ENCODE measurements at regions not wholly inside any gene's neighbourhood (a gene's known extent, or its start where the extent isn't known, plus 50 kb on each side); places are given as distances from the start of the nearest gene placed in this dataset.

GRCh38 chr19:30227661-30228112, 144.5 kb upstream of the ZNF536 start:
- no peaks in the 10 kb centered on the region for H3F3A ChIP-seq (ENCODE audit: insufficient read depth, low read depth)
- H3K27me3 ChIP-seq (ENCODE audit: insufficient read depth, low read depth), result peaks cover 41% of the 10 kb centered on the region
- H3K4me1 ChIP-seq (replicated peaks; ENCODE audit: insufficient read depth), result no peaks in the 10 kb centered on the region
- no peaks in the 10 kb centered on the region for H3K36me3 ChIP-seq (ENCODE audit: low read depth)
- TF ChIP-seq, protein P1, sequence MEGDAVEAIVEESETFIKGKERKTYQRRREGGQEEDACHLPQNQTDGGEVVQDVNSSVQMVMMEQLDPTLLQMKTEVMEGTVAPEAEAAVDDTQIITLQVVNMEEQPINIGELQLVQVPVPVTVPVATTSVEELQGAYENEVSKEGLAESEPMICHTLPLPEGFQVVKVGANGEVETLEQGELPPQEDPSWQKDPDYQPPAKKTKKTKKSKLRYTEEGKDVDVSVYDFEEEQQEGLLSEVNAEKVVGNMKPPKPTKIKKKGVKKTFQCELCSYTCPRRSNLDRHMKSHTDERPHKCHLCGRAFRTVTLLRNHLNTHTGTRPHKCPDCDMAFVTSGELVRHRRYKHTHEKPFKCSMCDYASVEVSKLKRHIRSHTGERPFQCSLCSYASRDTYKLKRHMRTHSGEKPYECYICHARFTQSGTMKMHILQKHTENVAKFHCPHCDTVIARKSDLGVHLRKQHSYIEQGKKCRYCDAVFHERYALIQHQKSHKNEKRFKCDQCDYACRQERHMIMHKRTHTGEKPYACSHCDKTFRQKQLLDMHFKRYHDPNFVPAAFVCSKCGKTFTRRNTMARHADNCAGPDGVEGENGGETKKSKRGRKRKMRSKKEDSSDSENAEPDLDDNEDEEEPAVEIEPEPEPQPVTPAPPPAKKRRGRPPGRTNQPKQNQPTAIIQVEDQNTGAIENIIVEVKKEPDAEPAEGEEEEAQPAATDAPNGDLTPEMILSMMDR (conservative IDR thresholded peaks at IDR 0.05), result no peak
- no peak for TF ChIP-seq EZH2 (IDR thresholded peaks at IDR 0.05; ENCODE audit: low read depth)
- no peak overlapping the region for H3K27ac ChIP-seq
- no TSS peak for BruUV-seq (replicated peaks)
- H3K9me2 ChIP-seq (ENCODE audit: insufficient read depth), result no peaks in the 10 kb centered on the region
- ChIA-PET POLR2A (ENCODE audit: unreplicated experiment) (no interaction called here), CTCF (no interaction called here)
- H3K79me2 ChIP-seq (ENCODE audit: low read depth), result no peaks in the 10 kb centered on the region
- no peaks in the 10 kb centered on the region for H4K20me1 ChIP-seq (ENCODE audit: insufficient read depth)
- H2AFZ ChIP-seq, result no peak overlapping the region
- no peaks in the 10 kb centered on the region for H3K9me3 ChIP-seq (ENCODE audit: insufficient read depth, low read depth)
- no peak overlapping the region for H3K4me3 ChIP-seq
- no peak overlapping the region for H3K4me2 ChIP-seq
- DNase-seq, result peak in 1 of 2 experiments; percentile 18
- intact Hi-C loops (cut with micrococcal nuclease; ENCODE audit: unreplicated experiment), result no loop called here

- no peaks in the 10 kb centered on the region for H3K79me2 ChIP-seq (ENCODE audit: low read depth)
- no peaks in the 10 kb centered on the region for H3F3A ChIP-seq (ENCODE audit: insufficient read depth, low read depth)
- no peaks in the 10 kb centered on the region for H4K20me1 ChIP-seq (ENCODE audit: insufficient read depth)
- H3K4me1 ChIP-seq (replicated peaks; ENCODE audit: insufficient read depth), result no peaks in the 10 kb centered on the region
- no peak overlapping the region for H3K4me2 ChIP-seq
- no peaks in the 10 kb centered on the region for H3K9me3 ChIP-seq (ENCODE audit: insufficient read depth, low read depth)
- H3K9me2 ChIP-seq (ENCODE audit: insufficient read depth), result no peaks in the 10 kb centered on the region
- TF ChIP-seq, protein P1 (conservative IDR thresholded peaks at IDR 0.05), result no peak
- TF ChIP-seq EZH2 (IDR thresholded peaks at IDR 0.05; ENCODE audit: low read depth), result no peak
- DNase-seq, result no peak
- H3K36me3 ChIP-seq (ENCODE audit: low read depth), result no peaks in the 10 kb centered on the region
- CTCF ChIA-PET, result no interaction called here
- no peak overlapping the region for H3K4me3 ChIP-seq
- H3K27me3 ChIP-seq (ENCODE audit: insufficient read depth, low read depth), result peaks cover 39% of the 10 kb centered on the region
- intact Hi-C loops (cut with micrococcal nuclease; ENCODE audit: unreplicated experiment), result no loop called here
- no peak overlapping the region for H3K27ac ChIP-seq
- POLR2A ChIA-PET (ENCODE audit: unreplicated experiment), result no interaction called here
- no TSS peak for BruUV-seq (replicated peaks)
- H2AFZ ChIP-seq, result no peak overlapping the region
Measured at GRCh38 chr19:30228113-30228834, 143.9 kb upstream of the ZNF536 start.

DNA sequence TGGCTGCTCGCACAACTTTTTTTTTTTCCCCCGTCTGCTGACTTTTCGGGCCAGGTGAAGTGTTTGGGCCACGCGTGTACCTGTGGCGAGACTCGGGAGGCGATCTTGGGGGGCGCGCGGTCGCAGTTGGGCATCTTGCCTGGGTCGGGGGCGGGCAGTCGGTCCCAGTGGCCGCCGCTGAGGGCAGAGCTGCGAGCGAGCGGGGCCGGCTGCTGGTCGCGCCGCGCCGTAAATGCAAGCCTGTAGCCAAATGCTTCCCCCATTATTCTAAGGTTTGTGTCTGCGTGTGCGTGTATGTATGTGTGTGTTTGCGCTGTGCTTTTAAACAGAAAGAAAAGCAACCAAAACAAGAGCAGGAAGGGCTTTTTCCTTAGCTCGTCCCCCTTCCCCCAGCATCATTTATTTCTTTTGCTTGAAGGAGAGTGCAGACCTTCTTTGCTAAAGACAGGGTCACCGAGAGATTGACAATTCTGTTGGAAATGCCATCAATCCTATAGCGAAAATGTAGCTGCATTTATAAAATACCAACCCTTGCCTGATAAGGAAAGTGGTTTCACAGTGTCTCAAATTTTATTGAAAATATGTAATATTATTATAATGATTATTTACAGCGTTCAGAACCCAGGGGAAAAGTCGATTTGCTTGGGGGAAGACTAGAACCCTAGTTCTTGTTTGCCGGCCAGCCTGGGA, 143.2 kb upstream of the ZNF536 start:
- no TSS peak for BruUV-seq (replicated peaks)
- H3K36me3 ChIP-seq (ENCODE audit: low read depth), result no peaks in the 10 kb centered on the region
- H3K27me3 ChIP-seq (ENCODE audit: insufficient read depth, low read depth), result peaks cover 39% of the 10 kb centered on the region
- no peak overlapping the region for H3K27ac ChIP-seq
- no peak overlapping the region for H3K4me2 ChIP-seq
- H3K4me1 ChIP-seq (replicated peaks; ENCODE audit: insufficient read depth), result no peaks in the 10 kb centered on the region
- ChIA-PET CTCF (no interaction called here), POLR2A (ENCODE audit: unreplicated experiment) (no interaction called here)
- no peaks in the 10 kb centered on the region for H3F3A ChIP-seq (ENCODE audit: insufficient read depth, low read depth)
- H3K79me2 ChIP-seq (ENCODE audit: low read depth), result no peaks in the 10 kb centered on the region
- H4K20me1 ChIP-seq (ENCODE audit: insufficient read depth), result no peaks in the 10 kb centered on the region
- no peaks in the 10 kb centered on the region for H3K9me3 ChIP-seq (ENCODE audit: insufficient read depth, low read depth)
- no peak overlapping the region for H2AFZ ChIP-seq
- no peaks in the 10 kb centered on the region for H3K9me2 ChIP-seq (ENCODE audit: insufficient read depth)
- no peak overlapping the region for H3K4me3 ChIP-seq
- no peak for DNase-seq
- TF ChIP-seq EZH2 (IDR thresholded peaks at IDR 0.05; ENCODE audit: low read depth), result no peak
- intact Hi-C loops (cut with micrococcal nuclease; ENCODE audit: unreplicated experiment), result no loop called here
